Stomach (tissue), 8 donors: ENCODE measurements at regions not wholly inside any gene's neighbourhood (a gene's known extent, or its start where the extent isn't known, plus 50 kb on each side); places are given as distances from the start of the nearest gene placed in this dataset.

ENCODE experiments used
- DNase-seq, 2 donors: peaks; one replicate each; pipeline versions ENCODE4 v3.0.0 to v3.0.0-alpha.2; 2013 to 2019
- H3K27ac ChIP-seq, 5 donors: fragments of 200-600 bp in 4 of 5; sonication (generic) in 4 of 5; one replicate each; pipeline ENCODE4 v1.5.1; 2013 to 2019; ENCODE audit warnings: mild to moderate bottlenecking in 1 of 5, moderate library complexity in 1 of 5
- H3K27me3 ChIP-seq, 3 donors: fragments of 200-600 bp; sonication (generic); one replicate each; pipeline ENCODE4 v1.5.1; 2017 to 2019; ENCODE audit warnings: mixed run types in 1 of 3
- H3K36me3 ChIP-seq, 4 donors: fragments of 200-600 bp; sonication (generic); 1 replicate in 3 of 4; 2 replicates in 1 of 4; pipeline ENCODE4 v1.5.1; 2016 to 2019
- H3K4me1 ChIP-seq, 4 donors: fragments of 200-600 bp; sonication (generic); one replicate each; pipeline ENCODE4 v1.5.1; 2016 to 2019
- H3K4me3 ChIP-seq, 4 donors: fragments of 200-600 bp; sonication (generic) in 3 of 4; one replicate each; pipeline ENCODE4 v1.5.1; 2016 to 2019; ENCODE audit warnings: mild to moderate bottlenecking in 1 of 4
- H3K9me3 ChIP-seq, 4 donors: fragments of 200-600 bp; sonication (generic); one replicate each; pipeline ENCODE4 v1.5.1; 2016 to 2019
- EP300 ChIP-seq: sonication (generic); formaldehyde crosslinking; IDR thresholded peaks from one replicate; pipeline ENCODE4 v1.6.1; 2017; ENCODE audit warnings: antibody characterized with exemption
- POLR2A ChIP-seq, 4 donors: fragments of 450-650 bp; IDR thresholded peaks; one replicate each; pipeline ENCODE4 v1.6.1; 2016; ENCODE audit warnings: antibody characterized with exemption in 4 of 4, control low read depth in 2 of 4, mild to moderate bottlenecking in 1 of 4, moderate library complexity in 1 of 4
- POLR2AphosphoS5 ChIP-seq, 3 donors: sonication (generic); formaldehyde crosslinking; IDR thresholded peaks; one replicate each; pipeline ENCODE4 v1.6.1; 2016; ENCODE audit warnings: antibody characterized with exemption in 3 of 3
- WGBS, 5 donors: extraction: QIAGEN DNeasy Blood & Tissue Kit in 3 of 5; methylation state at CpG; one replicate each; pipeline versions ENCODE4 v1.1.5 to v1.1.7; 2013 to 2018; 5-methylcytosine and 5-hydroxymethylcytosine counted together
- intact Hi-C: fragments of 100-400 bp; cut with DNase I; formaldehyde crosslinking; loops from one replicate; pipeline ENCODE4 v1.15.1; 2023; ENCODE audit warnings: low total_unique reads
- TF ChIP-seq, protein P1 (sequence below), 7 experiments: fragments of 450-650 bp in 4 of 7; fragments of 200-600 bp in 3 of 7; sonication (generic) in 3 of 7; IDR thresholded peaks; one replicate each; pipeline ENCODE4 v1.5.1; 2016 to 2019; ENCODE audit warnings: antibody characterized with exemption in 7 of 7, control low read depth in 2 of 7, mild to moderate bottlenecking in 1 of 7
- donor health status: healthy with polysubstance abuse.
- donor health status: Bipolar disorder and iron deficiency.
- donor health status: healthy.

DNA sequence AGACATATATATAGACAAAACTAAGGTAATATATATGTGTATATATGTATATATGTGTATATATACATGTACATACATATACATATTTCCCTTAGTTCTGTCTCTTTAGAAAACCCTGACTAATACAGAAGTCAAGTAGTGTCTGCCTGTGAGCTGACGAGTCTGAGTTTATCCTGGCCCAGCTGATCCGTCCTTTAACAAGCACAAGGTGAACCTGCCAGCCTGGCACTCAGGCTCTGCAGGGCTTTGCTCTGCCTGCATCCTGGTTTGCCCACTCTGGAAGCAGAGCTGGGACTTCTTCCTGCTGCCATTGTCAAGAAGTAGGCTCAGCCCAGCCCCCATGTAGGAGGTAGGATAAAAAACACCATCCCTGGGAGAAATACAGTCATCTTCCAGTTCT is 388.0 kb downstream of the ICE1 start:
- no peaks in the 10 kb centered on the region for H3K9me3 ChIP-seq
- no peak overlapping the region for H3K4me3 ChIP-seq
- no peaks in the 10 kb centered on the region for H3K27me3 ChIP-seq
- intact Hi-C loops, result no loop called here
- no peak overlapping the region for H3K27ac ChIP-seq
- WGBS, 5 donors, result 47 to 73% (median 64%) methylated on average over 2 of the region's 2 CpGs
- no peaks in the 10 kb centered on the region for H3K4me1 ChIP-seq
- no peaks in the 10 kb centered on the region for H3K36me3 ChIP-seq
- TF ChIP-seq POLR2AphosphoS5 (IDR thresholded peaks at IDR 0.05), result no peak
- TF ChIP-seq, protein P1, sequence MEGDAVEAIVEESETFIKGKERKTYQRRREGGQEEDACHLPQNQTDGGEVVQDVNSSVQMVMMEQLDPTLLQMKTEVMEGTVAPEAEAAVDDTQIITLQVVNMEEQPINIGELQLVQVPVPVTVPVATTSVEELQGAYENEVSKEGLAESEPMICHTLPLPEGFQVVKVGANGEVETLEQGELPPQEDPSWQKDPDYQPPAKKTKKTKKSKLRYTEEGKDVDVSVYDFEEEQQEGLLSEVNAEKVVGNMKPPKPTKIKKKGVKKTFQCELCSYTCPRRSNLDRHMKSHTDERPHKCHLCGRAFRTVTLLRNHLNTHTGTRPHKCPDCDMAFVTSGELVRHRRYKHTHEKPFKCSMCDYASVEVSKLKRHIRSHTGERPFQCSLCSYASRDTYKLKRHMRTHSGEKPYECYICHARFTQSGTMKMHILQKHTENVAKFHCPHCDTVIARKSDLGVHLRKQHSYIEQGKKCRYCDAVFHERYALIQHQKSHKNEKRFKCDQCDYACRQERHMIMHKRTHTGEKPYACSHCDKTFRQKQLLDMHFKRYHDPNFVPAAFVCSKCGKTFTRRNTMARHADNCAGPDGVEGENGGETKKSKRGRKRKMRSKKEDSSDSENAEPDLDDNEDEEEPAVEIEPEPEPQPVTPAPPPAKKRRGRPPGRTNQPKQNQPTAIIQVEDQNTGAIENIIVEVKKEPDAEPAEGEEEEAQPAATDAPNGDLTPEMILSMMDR (IDR thresholded peaks at IDR 0.05), result no peak
- DNase-seq, result no peak

DNA sequence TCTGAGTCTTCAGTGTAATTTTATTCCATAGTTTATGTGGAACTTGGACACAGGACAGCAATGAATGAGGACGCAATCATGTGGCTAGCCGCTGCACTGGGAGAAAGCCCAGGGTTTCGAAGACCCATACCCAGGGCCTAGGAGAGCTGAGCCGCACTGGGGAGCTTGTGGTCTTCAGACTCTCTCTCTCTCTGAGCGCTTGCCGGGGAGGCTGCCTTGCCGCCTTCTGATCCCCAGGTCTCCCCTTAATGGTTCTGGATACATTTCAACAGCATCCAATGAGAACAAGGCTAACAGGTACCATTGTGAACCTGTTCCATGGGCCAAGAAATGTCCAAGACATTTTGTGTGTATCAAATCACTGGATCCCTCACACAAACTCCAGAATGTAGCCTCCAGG is 383.4 kb downstream of the ICE1 start:
- Histone ChIP-seq H3K9me3 (no peaks in the 10 kb centered on the region), H3K4me1 (no peaks in the 10 kb centered on the region), H3K27me3 (no peaks in the 10 kb centered on the region), H3K27ac (no peak overlapping the region), H3K4me3 (no peak overlapping the region), H3K36me3 (no peaks in the 10 kb centered on the region)
- intact Hi-C loops, result no loop called here
- TF ChIP-seq POLR2AphosphoS5 (IDR thresholded peaks at IDR 0.05) (no peak), POLR2A (IDR thresholded peaks at IDR 0.05) (no peak), EP300 (no peak)
- TF ChIP-seq, protein P1 (IDR thresholded peaks at IDR 0.05), result no peak
- 93 to 97% (median 96%) methylated on average over 7 of the region's 7 CpGs for WGBS, 5 donors
- DNase-seq, result no peak

DNA sequence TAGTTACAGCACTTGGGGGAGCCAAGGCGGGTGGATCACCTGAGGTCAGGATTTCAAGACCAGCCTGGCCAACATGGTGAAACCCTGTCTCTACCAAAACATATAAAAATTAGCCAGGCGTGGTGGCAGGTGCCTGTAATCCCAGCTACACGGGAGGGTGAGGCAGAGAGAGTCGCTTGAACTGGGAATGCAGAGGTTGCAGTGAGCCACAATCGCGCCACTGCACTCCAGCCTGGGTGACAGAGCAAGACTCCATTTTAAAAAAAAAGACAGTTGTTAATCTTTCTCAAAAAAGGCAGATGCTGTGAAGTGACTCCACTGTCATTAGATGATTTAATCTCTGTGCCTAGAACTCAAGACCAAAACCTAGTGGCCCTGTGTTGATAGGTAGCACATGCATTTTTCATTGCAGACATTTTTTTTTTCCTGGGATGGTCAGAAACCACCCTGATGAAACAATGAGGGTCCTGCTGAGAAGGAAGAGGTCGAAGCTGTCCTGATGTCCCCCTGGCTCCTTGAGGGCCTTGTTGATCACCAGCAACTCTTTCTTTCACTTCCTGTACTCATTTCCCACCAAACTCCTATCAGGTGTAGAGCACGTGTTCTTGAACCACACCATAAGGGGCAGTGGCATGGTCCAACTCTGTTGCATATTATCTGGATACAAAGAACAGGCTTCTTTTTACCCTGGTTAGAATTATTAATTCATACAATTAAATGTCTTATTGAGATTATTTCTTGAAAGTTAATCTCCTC is 382.2 kb downstream of the ICE1 start:
- Histone ChIP-seq H3K27me3 (no peaks in the 10 kb centered on the region), H3K27ac (no peak overlapping the region), H3K4me1 (no peaks in the 10 kb centered on the region), H3K9me3 (no peaks in the 10 kb centered on the region), H3K4me3 (no peak overlapping the region), H3K36me3 (no peaks in the 10 kb centered on the region)
- no peak for TF ChIP-seq EP300
- TF ChIP-seq POLR2A (IDR thresholded peaks at IDR 0.05), result no peak
- TF ChIP-seq, protein P1 (IDR thresholded peaks at IDR 0.05), result no peak
- no peak for TF ChIP-seq POLR2AphosphoS5 (IDR thresholded peaks at IDR 0.05)
- 75 to 90% (median 81%) methylated on average over 8 of the region's 8 CpGs for WGBS, 5 donors
- intact Hi-C loops, result no loop called here
- no peak for DNase-seq

DNA sequence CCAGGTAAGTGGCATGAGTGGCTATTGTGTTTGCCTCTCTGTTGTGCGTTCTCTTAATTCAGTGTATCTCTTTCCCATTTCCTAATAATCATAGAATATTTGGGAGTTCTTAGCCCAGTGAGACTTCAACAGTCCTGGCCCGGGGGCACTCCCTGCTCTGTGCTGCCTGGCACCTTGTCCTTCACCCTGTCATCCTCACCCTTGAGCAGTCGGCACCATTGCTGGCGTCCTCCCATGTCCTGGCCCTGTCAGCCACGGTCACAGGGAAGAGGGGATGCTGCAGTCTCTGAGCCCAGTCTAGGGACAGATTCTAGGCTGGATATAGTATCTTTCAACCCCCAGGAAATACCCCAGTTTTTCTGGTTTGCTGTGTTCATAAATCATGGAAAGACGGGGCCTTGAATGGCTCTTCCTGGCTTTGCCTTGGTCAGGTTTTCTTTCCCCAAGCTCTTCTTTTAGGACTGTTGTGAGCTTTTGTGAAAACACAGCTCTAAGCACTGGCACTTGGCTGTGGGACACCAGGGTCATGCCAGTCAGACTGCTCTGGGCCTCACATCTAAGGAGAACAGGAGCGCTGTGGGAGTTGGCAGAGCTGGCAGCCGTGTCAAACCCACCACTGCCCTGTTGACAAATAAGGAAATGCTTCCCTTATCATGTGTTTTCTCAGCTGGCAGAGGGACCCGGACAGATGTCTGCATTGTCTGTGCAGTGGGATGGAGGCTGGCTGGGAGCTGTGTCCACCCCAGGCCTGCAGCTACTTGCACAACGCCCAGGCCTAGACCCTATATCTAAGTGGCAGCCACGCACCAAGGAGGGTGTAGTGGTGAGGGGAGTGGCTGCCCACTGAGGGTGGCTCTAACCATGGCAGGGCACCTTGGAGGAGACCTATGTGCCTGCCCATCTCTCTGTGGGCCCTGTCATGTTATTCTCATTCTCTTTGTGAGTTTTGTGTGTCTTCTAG is 378.6 kb downstream of the ICE1 start:
- Histone ChIP-seq H3K9me3 (no peaks in the 10 kb centered on the region), H3K36me3 (no peaks in the 10 kb centered on the region), H3K27ac (no peak overlapping the region), H3K4me3 (no peak overlapping the region), H3K4me1 (no peaks in the 10 kb centered on the region), H3K27me3 (no peaks in the 10 kb centered on the region)
- DNase-seq, result no peak
- WGBS, 5 donors, result 70 to 84% (median 79%) methylated on average over 8 to 11 of the region's 11 CpGs
- TF ChIP-seq POLR2A (IDR thresholded peaks at IDR 0.05), result no peak
- TF ChIP-seq EP300, result no peak
- no peak for TF ChIP-seq POLR2AphosphoS5 (IDR thresholded peaks at IDR 0.05)
- TF ChIP-seq, protein P1 (IDR thresholded peaks at IDR 0.05), result no peak
- intact Hi-C loops, result no loop called here
